Small intestine (tissue), 7 donors: ENCODE measurements at regions not wholly inside any gene's neighbourhood (a gene's known extent, or its start where the extent isn't known, plus 50 kb on each side); places are given as distances from the start of the nearest gene placed in this dataset.

ENCODE experiments used
- DNase-seq, 2 donors: peaks; one replicate each; pipeline versions ENCODE4 v3.0.0 to v3.0.0-alpha.2; 2013
- FAIRE-seq: peaks from 2 replicates; lab custom pipeline; 2012; peaks lifted over from hg19 to GRCh38; lab: Jason Lieb, UNC
- H3K27ac ChIP-seq, 3 donors: one replicate each; pipeline ENCODE4 v1.5.1; 2013; ENCODE audit warnings: low read length in 2 of 3, mild to moderate bottlenecking in 2 of 3, control low read depth in 1 of 3, inconsistent platforms in 1 of 3, low read depth in 1 of 3, moderate library complexity in 1 of 3
- H3K27me3 ChIP-seq, 3 donors: one replicate each; pipeline ENCODE4 v1.6.1; 2013; ENCODE audit warnings: low read length in 3 of 3, inconsistent platforms in 1 of 3; ENCODE audit not compliant: control insufficient read depth in 3 of 3, insufficient read depth in 3 of 3
- H3K36me3 ChIP-seq, 3 donors: one replicate each; pipeline ENCODE4 v1.6.1; 2013; ENCODE audit warnings: low read length in 3 of 3, inconsistent platforms in 1 of 3, low read depth in 1 of 3, mild to moderate bottlenecking in 1 of 3, moderate library complexity in 1 of 3; ENCODE audit not compliant: control insufficient read depth in 3 of 3, insufficient read depth in 2 of 3
- H3K4me1 ChIP-seq, 3 donors: one replicate each; pipeline ENCODE4 v1.6.1; 2013; ENCODE audit warnings: low read length in 2 of 3, inconsistent platforms in 1 of 3, low read depth in 1 of 3, mild to moderate bottlenecking in 1 of 3, moderate library complexity in 1 of 3; ENCODE audit not compliant: control insufficient read depth in 3 of 3, insufficient read depth in 2 of 3
- H3K4me3 ChIP-seq, 3 donors: one replicate each; pipeline ENCODE4 v1.5.1; 2013; ENCODE audit warnings: low read length in 3 of 3, control low read depth in 1 of 3, inconsistent platforms in 1 of 3, low read depth in 1 of 3, mild to moderate bottlenecking in 1 of 3, moderate library complexity in 1 of 3
- H3K9me3 ChIP-seq, 2 donors: one replicate each; pipeline ENCODE4 v1.6.1; 2013; ENCODE audit warnings: low read depth in 1 of 2, low read length in 1 of 2; ENCODE audit not compliant: control insufficient read depth in 2 of 2, insufficient read depth in 1 of 2
- WGBS, 3 donors: extraction: QIAGEN DNeasy Blood & Tissue Kit; methylation state at CpG; one replicate each; pipeline ENCODE4 v1.1.7; 2013; 5-methylcytosine and 5-hydroxymethylcytosine counted together
- donor health status: healthy with polysubstance abuse.
- donor health status: control.
- donor health status: control.
- donor health status: Bipolar disorder and iron deficiency.
- donor health status: healthy.

DNA sequence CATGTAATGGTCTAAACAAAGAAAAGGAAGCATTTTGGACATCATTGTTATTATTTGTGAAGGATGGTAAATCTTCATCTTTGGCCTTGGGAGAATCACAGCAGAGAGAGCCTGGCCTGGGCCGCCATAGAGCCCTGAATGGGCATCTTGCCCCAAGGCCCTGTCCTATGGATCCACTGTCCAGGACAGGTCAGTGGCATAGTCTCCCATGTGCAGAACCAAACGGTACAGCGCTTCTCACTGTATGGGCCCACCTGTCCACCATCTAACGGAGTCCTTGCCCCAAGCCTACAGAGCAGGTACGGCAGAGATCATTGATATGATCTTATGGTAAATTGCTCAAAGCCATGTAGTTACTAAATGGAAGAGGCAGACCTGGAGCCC lies 185.7 kb downstream of the FOXD2 start:
- FAIRE-seq = no peak
- no peaks in the 10 kb centered on the region for H3K9me3 ChIP-seq
- H3K27me3 ChIP-seq = no peaks in the 10 kb centered on the region
- H3K4me3 ChIP-seq = no peak overlapping the region
- no peaks in the 10 kb centered on the region for H3K36me3 ChIP-seq
- H3K4me1 ChIP-seq = peaks cover 0 to 5% (median 0%) of the 10 kb centered on the region in 3 donors
- DNase-seq = no peak
- WGBS, 3 donors = 94 to 98% (median 96%) methylated on average over 5 of the region's 5 CpGs
- H3K27ac ChIP-seq = no peak overlapping the region

- Histone ChIP-seq H3K9me3 (no peaks in the 10 kb centered on the region), H3K27ac (no peak overlapping the region), H3K27me3 (no peaks in the 10 kb centered on the region), H3K4me3 (no peak overlapping the region), H3K36me3 (no peaks in the 10 kb centered on the region), H3K4me1 (peaks cover 0 to 6% (median 0%) of the 10 kb centered on the region in 3 donors)
- WGBS, 3 donors = 41 to 58% (median 43%) methylated on average over 4 of the region's 4 CpGs
- DNase-seq = peak in 1 of 2 donors; percentile 26
- no peak for FAIRE-seq
Observed at GRCh38 chr1:47624531-47624930, 186.7 kb downstream of the FOXD2 start.

- no peaks in the 10 kb centered on the region for H3K27me3 ChIP-seq
- no peak for DNase-seq
- H3K36me3 ChIP-seq = no peaks in the 10 kb centered on the region
- H3K4me3 ChIP-seq = no peak overlapping the region
- no peak for FAIRE-seq
- H3K27ac ChIP-seq = no peak overlapping the region
- WGBS, 3 donors = 93 to 96% (median 93%) methylated on average over 2 of the region's 2 CpGs
- peaks cover 0 to 6% (median 0%) of the 10 kb centered on the region in 3 donors for H3K4me1 ChIP-seq
- no peaks in the 10 kb centered on the region for H3K9me3 ChIP-seq
Observed at GRCh38 chr1:47627016-47627415, 189.2 kb downstream of the FOXD2 start.

- FAIRE-seq (no peak), DNase-seq (no peak)
- Histone ChIP-seq H3K4me3 (no peak overlapping the region), H3K9me3 (no peaks in the 10 kb centered on the region), H3K27ac (no peak overlapping the region), H3K36me3 (no peaks in the 10 kb centered on the region), H3K27me3 (no peaks in the 10 kb centered on the region), H3K4me1 (peaks cover 0 to 6% (median 0%) of the 10 kb centered on the region in 3 donors)
- 80 to 83% (median 81%) methylated on average over 23 of the region's 23 CpGs for whole genome bisulfite sequencing, 3 donors
Observed at GRCh38 chr1:47627471-47628370, 189.9 kb downstream of the FOXD2 start.

DNA sequence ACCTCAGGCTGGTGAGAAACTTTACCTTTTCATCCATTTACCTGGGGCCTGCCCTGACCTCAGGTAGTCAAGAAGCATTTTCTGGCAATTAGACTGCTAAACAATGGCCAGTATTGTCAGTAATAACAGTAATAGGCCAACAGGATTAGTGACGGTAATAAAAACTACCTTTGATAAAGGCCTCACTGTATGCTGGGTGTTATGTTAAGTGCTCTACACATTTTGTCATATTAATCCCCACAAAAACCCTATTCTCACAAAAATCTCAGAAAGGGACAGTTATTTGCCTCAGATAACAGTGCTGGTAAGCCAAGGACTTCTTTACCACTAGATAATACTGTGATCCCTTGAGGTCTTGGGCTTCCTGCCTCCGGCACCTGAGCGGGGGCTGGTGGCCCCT lies 191.4 kb downstream of the FOXD2 start:
- peak in 1 of 2 donors; percentile 28 for DNase-seq
- H3K27me3 ChIP-seq = no peaks in the 10 kb centered on the region

DNA sequence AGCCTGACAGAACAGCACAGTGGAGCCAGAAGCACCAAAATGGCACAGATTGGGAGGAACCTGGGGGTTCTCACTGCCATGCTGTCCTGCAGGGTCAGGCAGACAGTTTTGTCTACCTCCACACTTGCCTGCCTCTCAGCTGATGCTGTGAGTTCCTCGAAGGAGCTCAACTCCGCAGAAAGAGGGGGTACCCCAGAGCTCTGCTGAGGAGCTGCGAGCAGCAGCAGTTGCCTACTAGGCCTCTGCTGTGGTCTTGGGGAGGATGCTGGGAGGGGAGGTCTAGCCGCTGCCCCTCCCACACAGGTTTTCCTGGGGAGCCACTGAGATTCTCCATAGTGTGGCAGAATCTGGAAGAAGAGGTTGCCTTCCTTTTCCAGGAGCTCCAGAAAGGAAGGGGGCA lies 192.5 kb downstream of the FOXD2 start:
- H3K4me1 ChIP-seq = peaks cover 0 to 6% (median 0%) of the 10 kb centered on the region in 3 donors
- FAIRE-seq (no peak), DNase-seq (no peak)
- no peak overlapping the region for H3K27ac ChIP-seq
- no peaks in the 10 kb centered on the region for H3K9me3 ChIP-seq
- no peak overlapping the region for H3K4me3 ChIP-seq
- 91 to 94% (median 92%) methylated on average over 4 of the region's 4 CpGs for WGBS, 3 donors
- H3K36me3 ChIP-seq = no peaks in the 10 kb centered on the region
- no peaks in the 10 kb centered on the region for H3K27me3 ChIP-seq

More for the DNA sequence above, 191.4 kb downstream of the FOXD2 start:
- Histone ChIP-seq H3K36me3 (no peaks in the 10 kb centered on the region), H3K4me3 (no peak overlapping the region), H3K27ac (no peak overlapping the region), H3K4me1 (peaks cover 0 to 6% (median 0%) of the 10 kb centered on the region in 3 donors), H3K9me3 (no peaks in the 10 kb centered on the region)
- WGBS, 3 donors = 69 to 80% (median 72%) methylated on average over 3 of the region's 3 CpGs
- FAIRE-seq = no peak

GRCh38 chr1:47631411-47631995 lies 193.7 kb downstream of the FOXD2 start:
- DNase-seq = no peak
- Histone ChIP-seq H3K36me3 (no peaks in the 10 kb centered on the region), H3K27me3 (no peaks in the 10 kb centered on the region), H3K4me1 (peaks cover 0 to 6% (median 0%) of the 10 kb centered on the region in 3 donors), H3K27ac (no peak overlapping the region), H3K9me3 (no peaks in the 10 kb centered on the region), H3K4me3 (no peak overlapping the region)
- FAIRE-seq = no peak
- 83 to 90% (median 88%) methylated on average over 17 of the region's 17 CpGs for WGBS, 3 donors

DNA sequence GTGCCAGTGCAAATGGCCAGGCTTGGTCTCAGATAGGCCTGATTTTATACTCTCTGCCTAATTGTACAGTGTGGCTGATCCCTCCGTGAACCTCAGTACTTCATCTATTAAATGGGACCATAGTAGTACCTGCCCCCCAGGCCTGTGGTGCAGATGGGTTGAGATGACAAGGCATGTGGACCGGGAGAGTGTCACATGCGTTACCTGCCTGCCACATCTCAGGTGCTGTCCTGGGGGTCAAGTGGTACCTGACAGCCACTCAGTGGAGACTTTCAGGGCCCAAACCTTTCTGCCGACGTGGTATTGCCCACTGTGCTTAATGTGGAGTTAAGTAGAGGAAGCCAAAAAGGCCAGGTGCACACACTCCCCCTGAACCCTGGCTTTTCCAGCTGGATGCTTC lies 197.3 kb downstream of the FOXD2 start:
- no peak overlapping the region for H3K27ac ChIP-seq
- H3K27me3 ChIP-seq = no peaks in the 10 kb centered on the region
- peaks cover 0 to 3% (median 0%) of the 10 kb centered on the region in 3 donors for H3K4me1 ChIP-seq
- no peaks in the 10 kb centered on the region for H3K36me3 ChIP-seq
- FAIRE-seq (no peak), DNase-seq (no peak)
- WGBS, 3 donors = 88 to 92% (median 88%) methylated on average over 5 of the region's 5 CpGs
- no peaks in the 10 kb centered on the region for H3K9me3 ChIP-seq
- H3K4me3 ChIP-seq = no peak overlapping the region
